Posterior vena cava (tissue), 2 donors: ENCODE measurements at regions not wholly inside any gene's neighbourhood (a gene's known extent, or its start where the extent isn't known, plus 50 kb on each side); places are given as distances from the start of the nearest gene placed in this dataset.
"Not testable (repeated sequence)": the region's sequence is repeated elsewhere in the genome, so short reads cannot be mapped to it uniquely, and the experiment has no call there.

ENCODE experiments used
- DNase-seq: peaks from one replicate; pipeline ENCODE4 v3.0.0-alpha.2; 2020; ENCODE audit warnings: low spot score
- intact Hi-C, 2 donors: fragments of 100-400 bp; cut with DNase I; formaldehyde crosslinking; loops; one replicate each; pipeline versions ENCODE4 v1.14.1 to v1.14.2; 2022 to 2023
- donor health status: DM: yes; HTN: yes; CAD: no.
- donor health status: DM: yes; HTN: yes; CAD: no.

DNA sequence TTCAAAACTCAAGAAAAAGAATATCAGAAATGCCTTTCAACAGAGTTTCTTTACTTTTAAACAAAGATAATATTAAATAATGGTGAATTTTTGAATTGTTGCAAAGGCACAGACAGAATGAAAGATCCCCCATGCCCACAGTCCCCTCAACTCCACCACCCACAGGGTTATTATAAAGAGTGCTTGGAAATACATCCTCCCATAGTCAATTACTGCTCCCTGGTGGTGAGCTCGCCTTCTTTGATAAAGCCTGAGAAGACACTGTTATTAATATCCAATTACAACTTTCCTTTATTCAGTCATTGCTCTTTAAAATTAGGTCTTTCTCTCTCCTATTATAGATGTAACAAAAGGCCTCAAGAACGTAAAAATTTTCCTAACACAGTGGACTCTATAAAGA lies 490.2 kb upstream of the RORB start:
- DNase-seq, result no peak
- intact Hi-C loops, result no loop called here

DNA sequence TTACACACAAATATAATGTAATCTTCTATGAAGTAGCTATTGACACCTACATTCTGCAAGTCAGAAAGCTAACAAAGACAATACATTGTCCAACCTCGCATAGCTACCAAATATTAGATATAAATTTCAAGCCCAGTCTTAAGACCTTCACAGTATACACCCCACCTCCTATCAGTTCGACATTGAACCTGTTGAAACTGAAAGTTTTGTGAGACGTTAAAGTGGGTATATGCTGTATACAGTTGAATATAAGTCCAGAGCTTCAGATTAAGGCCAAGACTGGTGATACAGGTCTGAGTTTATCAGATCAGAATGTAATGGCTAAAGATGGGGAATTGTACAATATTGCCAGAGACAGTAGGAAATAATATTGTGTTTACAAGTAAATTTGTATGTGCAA lies 489.3 kb upstream of the RORB start:
- intact Hi-C loops, result no loop called here
- DNase-seq, result no peak

GRCh38 chr9:74016004-74016403 lies 481.1 kb upstream of the RORB start:
- no peak for DNase-seq
- intact Hi-C loops, result no loop called here

DNA sequence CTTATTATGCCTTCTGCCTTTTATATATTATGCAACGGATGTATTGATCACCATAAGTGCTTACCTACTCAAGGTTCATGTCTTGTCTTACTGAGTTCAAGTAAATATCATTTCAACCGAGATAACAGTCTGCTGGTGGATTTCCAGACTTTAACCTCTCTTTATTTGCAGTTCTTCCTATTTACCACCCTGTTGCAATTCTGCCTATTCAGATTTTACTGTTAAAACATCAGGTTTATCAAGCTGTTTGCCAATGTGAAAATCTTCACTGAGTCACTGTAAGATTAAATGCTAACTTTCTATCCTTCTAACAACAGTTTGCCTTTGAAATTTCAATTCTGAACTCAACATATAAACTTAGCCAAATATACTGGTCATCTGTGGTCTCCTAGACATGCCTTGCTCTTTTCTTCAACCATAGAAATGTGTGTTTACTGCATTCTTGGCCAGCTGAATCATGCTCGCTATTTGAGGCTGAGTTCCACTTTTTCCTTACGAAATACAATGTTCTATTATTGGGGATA lies 471.7 kb upstream of the RORB start:
- no peak for DNase-seq
- intact Hi-C loops, result no loop called here

DNA sequence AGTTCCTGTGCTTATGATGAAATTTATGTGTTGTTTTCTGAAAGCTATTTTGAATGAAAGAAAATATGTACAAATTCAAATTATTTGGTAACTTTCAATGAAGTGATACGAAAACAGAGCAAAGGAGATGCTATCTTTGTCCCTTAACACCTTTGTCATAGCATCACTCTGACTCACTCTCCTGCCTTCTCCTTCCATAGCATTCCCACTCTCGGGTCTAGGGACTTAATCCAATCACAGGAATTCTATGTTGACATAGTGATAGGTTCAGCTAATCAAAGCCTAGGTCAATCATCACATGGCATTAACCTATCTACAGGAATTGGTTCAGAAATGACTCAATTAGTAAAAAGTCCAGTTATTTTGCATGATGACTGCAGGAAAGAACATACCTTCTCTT lies 464.7 kb upstream of the RORB start:
- intact Hi-C loops, result no loop called here
- no peak for DNase-seq

DNA sequence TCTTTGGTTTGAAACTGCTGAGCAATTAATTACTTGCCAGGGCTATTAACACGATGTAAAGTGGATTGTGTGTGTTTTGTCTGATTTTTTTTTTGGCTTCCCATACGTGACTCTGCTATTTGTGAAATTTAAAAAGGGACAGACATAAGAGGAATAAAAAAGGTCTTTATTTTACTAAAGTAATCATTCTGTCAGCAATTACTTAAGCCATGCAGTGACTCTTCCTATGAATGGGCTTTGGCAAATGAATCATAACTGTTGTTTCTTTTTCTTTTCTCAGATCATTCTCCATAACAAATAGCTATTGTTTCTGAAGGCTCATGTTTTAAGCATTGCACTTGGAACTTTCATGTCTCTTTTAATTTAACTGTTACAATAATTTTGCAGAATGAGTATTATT lies 461.3 kb upstream of the RORB start:
- no peak for DNase-seq
- intact Hi-C loops, result no loop called here

- intact Hi-C loops, result no loop called here
- no peak for DNase-seq
Observed at GRCh38 chr9:74036549-74037231, 460.4 kb upstream of the RORB start.

DNA sequence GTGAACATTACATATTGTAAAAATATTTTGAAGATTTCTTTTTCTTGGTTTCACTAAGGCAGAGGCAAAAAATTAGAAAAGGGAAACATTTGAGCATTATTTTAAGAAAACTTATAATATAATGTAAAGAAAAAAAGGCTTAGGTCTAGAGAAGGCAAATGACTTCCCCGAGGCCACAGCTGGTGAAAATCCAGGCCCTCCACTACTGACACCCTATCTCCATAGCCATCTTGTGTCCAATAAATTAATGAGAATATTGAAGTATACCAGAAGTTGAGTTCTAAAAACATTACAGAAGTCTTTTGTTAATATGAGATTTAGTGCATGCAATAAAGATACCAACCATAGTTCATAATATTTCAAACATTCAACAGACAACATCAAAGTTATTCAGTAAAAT lies 459.9 kb upstream of the RORB start:
- intact Hi-C loops, result no loop called here
- no peak for DNase-seq

DNA sequence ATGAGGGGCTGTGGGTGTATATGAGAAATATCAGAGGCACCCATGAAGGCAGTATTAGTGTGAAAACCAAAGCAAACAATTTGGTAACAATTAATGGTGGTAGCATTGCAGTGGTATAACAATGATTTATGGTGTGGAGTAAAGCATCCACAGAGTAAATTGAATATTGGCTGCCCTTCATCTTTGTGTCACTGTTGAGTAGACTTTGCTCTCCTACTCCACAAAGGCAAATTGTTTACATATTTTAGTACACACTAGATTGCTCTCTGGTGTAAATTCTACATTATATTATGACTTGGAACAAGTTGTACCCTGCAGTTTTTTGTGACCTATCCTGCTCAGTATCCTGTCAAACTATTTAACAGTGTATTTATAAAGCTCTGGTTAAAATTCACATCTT lies 455.5 kb upstream of the RORB start:
- DNase-seq, result no peak
- intact Hi-C loops, result no loop called here

DNA sequence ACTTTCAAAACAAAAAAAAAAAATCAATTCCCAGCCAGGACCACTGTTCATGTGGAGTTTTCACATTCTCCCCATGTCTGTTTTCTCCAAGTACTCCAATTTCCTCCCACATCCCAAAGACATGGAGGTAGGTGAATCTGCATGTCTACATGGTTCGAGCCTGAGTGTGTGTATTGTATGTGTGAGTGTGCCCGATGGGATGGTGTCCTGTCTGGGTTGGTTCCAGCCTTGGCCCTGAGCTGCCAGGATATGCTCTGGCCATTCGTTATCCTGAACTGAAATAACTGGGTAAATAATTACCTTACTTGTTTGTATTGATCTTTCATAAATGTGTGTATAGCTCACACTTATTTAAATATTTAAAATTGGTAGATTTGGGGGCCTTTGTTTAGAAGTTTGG lies 452.3 kb upstream of the RORB start:
- no peak for DNase-seq
- intact Hi-C loops, result no loop called here

DNA sequence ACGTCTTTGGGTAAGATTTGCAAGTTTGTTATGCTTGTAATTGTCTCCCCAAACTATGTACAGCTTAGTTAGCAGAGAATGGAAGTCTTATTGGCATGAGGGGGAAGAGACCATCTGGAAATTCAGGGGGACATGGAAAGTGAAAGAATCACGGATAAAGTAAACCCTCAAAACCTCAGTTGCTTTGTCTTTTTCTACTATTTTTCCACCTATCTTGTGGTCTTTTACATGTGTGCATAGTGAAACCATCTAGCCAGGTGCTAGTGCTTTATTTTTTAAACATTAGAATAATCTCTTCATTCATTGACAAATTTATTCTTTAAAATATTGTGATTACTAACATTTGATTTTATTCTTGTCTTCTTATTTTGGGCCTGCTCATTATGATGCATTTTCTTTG lies 441.1 kb upstream of the RORB start:
- intact Hi-C loops, result no loop called here

GRCh38 chr9:74057051-74057450 lies 440.1 kb upstream of the RORB start:
- DNase-seq, intact Hi-C loops: not testable (repeated sequence)

More for the DNA sequence above, 441.1 kb upstream of the RORB start:
- no peak for DNase-seq

DNA sequence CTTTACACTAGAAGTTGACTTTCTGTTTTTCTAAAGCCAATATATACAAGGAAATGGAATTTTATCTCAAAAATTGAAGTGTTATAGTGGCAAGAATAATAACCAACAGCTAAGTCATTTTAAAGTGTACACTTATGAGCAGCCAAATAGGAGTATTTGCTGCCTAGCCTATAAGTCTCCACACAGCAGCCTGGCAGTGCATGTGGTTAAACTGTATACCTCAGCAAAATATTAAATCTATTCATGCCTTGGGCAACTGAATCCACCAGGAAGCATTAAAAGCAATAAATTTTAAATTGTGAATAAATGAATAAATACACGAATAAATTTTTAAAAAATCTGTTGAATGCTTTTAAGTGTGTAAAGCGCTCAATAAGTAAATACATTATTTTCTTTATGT lies 432.4 kb upstream of the RORB start:
- intact Hi-C loops, result no loop called here
- DNase-seq, result no peak

DNA sequence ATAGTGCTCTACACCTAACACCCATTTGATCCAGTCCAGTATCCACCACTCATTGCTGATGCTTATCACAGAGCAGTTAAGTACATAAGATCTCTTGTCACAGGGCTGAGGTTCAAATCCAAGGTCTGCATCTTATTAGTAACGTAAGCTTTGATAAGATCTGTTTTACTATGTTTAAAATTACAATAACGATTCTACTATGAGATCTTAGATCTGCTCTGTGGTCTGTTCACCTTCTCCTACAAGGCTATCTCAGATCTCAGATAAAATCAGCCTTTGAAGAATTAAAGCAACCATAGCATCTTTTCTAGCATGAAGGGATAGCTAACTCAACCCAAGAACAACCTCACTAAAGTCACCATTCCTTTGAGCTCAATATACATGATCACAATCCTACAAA lies 431.0 kb upstream of the RORB start:
- DNase-seq, result no peak
- intact Hi-C loops, result no loop called here

DNA sequence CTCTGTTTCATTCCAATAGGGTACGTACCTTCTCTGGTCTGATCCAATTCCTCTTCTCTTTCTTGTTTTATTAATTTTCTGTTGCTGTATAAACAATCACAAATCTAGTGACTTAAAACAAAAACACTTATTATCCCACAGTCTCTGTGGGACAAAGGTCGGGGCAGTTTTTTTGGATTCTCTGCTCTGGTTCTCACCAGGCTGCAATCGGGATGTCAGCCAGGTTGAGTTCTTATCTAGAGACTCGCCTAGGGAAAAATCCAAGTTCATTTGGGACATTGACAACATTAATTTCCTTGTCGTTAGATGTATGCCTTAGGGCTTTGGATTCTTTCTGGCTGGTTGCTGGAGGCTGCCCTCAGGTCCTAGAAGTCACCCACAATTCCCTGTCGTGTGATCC lies 430.5 kb upstream of the RORB start:
- intact Hi-C loops, result no loop called here
- DNase-seq, result no peak

DNA sequence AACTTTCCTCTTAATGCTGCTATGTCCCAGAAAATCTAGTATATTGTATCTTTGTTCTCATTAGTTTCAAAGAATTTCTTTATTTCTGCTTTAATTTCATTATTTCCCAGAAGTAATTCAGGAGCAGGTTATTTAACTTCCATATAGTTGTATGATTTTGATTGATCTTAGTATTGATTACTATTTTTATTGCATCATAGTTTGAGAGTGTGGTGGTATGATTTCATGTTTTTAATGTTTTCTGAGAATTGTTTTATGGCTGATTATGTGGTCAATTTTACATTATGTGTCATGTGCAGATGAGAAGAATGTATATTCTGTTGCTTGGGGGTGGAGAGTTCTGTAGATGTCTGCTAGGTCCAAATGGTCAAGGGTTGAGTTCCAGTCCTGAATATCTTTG lies 425.6 kb upstream of the RORB start:
- DNase-seq, result no peak
- intact Hi-C loops, result no loop called here

DNA sequence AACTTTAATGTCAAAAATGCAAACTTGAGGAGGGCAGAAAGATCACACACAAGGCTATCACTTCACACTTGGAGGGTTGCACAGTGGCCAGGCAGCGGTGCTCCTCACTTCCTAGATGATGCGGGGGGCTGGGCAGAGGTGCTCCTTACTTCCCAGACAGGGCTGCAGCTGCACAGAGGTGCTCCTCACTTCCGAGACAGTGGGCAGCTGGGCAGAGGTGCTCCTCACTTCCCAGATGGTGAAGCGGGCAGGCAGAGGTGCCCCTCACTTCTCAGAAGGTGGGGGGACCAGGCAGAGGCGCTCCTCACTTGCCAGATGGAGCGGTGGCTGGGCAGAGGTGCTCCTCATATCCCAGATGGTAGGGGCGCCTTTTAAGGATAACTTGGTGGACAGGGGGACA lies 423.2 kb upstream of the RORB start:
- DNase-seq, result no peak
- intact Hi-C loops, result no loop called here

- DNase-seq, result no peak
- intact Hi-C loops, result no loop called here
Observed at GRCh38 chr9:74078647-74079046, 418.5 kb upstream of the RORB start.

- intact Hi-C loops, DNase-seq: not testable (repeated sequence)
Observed at GRCh38 chr9:74080652-74081051, 416.5 kb upstream of the RORB start.

GRCh38 chr9:74083681-74084433 lies 413.3 kb upstream of the RORB start:
- intact Hi-C loops, result no loop called here
- no peak for DNase-seq

DNA sequence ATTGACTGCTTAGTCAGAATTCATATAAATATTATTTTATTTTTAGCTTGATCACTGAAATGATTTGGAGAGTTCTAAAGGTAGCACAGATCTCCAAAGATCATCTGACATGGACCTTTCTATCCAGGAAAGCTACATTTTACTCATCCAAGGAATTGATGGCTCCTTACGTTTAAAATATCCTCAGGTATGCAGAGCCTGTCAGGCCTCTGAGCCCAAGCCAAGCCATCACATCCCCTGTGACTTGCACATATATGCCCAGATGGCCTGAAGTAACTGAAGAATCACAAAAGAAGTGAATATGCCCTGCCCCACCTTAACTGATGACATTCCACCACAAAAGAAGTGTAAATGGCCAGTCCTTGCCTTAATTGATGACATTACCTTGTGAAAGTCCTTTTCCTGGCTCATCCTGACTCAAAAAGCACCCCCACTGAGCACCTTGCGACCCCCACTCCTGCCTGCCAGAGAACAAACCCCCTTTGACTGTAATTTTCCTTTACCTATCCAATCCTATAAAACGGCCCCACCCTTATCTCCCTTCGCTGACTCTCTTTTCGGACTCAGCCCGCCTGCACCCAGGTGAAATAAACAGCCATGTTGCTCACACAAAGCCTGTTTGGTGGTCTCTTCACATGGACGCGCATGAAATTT lies 411.6 kb upstream of the RORB start:
- intact Hi-C loops, DNase-seq: not testable (repeated sequence)
